Right ventricle myocardium superior (tissue), 1 donor: ENCODE measurements at regions not wholly inside any gene's neighbourhood (a gene's known extent, or its start where the extent isn't known, plus 50 kb on each side); places are given as distances from the start of the nearest gene placed in this dataset.
"Not testable (repeated sequence)": the region's sequence is repeated elsewhere in the genome, so short reads cannot be mapped to it uniquely, and the experiment has no call there.

Experiments
- ATAC-seq: fragments of 200-7000 bp; cut with Tn5 transposase; one replicate; pipeline ENCODE4 v1.9.1; 2020; ENCODE audit warnings: mild to moderate bottlenecking; ENCODE audit not compliant: poor library complexity
- DNase-seq: peaks from one replicate; pipeline ENCODE4 v3.0.0-alpha.2; 2020
- intact Hi-C: fragments of 100-400 bp; cut with DNase I; formaldehyde crosslinking; loops from one replicate; pipeline ENCODE4 v1.11.2; 2022
- donor health status: DM: no; HTN: yes; CAD: no; lungs with severe emphysema.

DNA sequence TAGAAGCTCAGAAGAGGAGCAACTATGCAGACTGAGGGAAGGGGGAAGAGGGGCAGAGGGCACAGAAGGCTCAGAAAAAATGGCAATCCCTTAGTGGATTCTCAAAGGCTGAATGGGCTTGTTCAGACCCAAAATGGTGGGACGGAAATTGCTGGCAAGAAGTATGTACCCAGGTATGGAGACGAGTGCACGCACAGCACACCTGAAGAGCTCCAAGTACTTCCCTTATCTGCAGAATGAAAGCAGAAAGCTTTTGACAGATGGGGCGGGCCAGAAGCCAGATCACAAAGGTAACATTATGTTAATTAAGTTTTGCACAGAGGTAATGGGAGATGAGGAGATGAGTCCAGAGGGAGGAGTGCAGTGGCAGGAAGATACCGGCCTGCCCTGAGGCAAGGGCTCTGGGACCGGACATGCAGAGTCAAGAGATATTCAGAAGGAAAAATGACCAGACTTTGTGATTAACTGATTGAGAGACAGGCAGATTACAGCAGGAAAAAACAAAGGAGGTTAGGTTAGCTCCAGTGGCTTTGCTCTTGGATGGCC is 138.1 kb upstream of the PIK3R1 start:
- ATAC-seq (no peak), DNase-seq (no peak)
- intact Hi-C loops = no loop called here

DNA sequence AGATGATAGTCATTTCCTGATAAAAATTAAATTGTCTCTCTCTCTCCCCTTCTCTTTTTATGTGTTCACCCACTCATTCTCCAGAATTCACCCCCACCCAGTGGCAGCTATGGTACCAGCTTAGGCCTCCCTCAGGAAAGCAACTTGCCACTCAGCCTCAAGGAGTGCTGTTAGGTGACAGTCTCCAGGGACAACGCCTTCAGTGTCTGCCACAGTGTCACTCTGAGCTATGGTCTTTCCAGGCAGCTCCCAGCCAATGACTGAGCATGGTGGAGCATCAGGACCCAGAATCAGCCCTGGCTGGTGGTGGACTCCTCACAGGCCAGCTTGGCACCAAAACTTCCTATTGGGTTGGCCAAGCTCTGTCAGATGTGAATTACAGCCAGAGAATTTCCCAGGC is 140.9 kb upstream of the PIK3R1 start:
- peak; percentile 32 for ATAC-seq
- DNase-seq = no peak
- intact Hi-C loops = no loop called here

DNA sequence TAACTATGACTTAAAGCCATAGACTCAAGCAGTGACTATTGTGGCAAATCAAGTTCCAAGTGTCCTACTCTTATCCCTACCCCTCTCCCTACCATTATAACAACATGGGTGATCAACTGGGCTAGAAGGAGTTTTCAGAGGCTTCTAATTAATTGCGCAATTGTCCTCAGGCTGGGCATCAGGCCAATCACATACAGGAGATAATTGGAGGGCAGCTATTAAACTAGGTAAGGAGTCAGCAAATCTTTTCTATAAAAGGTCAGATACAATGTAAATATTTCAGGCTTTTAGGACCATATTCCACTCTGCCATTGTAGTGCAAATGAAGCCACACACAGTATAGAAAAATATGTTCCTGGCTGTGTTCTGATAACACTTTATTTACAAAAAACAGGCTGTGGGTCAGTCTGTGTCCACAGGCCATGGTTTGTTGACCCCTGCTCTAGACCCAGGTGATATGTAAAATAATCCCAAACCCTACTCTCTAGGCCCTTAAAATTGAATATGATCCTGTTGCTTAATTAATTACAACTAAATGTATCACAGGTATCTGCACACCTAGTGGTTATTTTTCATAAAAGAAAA is 141.4 kb upstream of the PIK3R1 start:
- ATAC-seq (peak; percentile 36), DNase-seq (no peak)
- intact Hi-C loops = no loop called here

DNA sequence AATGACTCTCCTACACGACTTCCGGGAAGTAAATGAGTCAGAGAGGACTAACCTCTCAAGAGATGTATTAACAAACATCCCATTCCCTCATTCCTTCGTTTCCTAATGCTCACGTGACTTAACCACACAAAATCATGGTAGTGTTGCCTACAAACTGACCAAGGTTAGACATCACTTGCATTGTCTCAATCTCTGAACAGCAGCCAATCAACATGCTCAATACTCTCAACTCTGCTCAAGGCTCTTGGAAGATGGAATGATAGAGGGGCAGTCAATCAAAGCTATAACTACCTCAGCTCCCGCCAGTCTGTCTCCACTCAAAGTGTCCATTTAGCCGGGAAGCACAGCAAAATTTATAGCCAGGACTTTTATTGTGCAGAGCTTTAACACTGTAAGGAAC is 143.8 kb upstream of the PIK3R1 start:
- no peak for DNase-seq
- intact Hi-C loops = no loop called here
- ATAC-seq = no peak

DNA sequence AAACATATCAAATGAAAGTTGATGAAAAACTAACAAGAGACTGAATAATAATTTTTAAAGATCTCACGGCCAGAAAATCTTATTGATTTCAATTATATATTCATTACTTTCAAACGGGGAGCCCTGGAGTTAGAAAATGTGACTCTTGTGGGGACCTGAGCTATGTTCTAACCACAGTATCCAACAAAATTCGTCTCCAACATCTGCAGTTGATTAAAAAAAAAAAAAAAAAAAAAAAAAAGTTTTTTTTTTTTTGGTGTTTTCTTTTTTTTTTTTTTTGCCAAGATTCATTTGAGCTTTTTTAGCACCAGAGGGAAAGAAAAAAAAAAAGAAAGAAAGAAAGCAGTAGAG is 144.3 kb upstream of the PIK3R1 start:
- ATAC-seq (peak; percentile 35), DNase-seq (no peak)
- intact Hi-C loops = no loop called here

DNA sequence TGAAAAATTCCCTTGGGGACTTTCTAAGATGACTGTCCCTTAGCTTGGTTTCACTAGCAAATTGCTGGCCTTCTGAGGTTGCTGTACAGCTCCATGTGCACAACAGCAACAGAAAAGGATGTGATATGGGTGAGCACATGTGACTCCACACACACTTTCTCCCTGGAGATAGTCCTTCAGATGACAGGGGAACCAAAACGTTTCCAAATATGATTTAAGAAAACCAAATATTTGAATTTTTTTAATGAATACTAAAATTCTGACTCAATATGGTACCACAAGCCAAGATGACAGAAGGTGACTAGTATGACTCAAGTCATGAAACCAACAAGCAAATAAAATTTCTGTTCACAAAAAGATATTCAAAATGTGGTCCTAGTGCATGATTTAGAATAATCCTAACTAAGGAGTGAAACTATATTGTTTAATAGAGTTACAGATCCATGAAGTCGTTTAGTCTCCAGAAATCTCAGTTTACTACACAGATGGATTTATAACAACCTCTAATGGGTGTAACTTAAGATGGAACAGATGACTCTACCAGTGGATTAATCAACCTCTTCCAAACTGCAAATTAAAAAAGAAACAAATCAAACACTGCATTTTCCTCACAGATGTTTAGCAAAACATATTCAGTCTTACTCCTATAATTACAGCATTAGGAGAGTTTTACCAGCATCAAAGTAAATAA is 144.8 kb upstream of the PIK3R1 start:
- no peak for ATAC-seq
- DNase-seq = no peak
- intact Hi-C loops = no loop called here

DNA sequence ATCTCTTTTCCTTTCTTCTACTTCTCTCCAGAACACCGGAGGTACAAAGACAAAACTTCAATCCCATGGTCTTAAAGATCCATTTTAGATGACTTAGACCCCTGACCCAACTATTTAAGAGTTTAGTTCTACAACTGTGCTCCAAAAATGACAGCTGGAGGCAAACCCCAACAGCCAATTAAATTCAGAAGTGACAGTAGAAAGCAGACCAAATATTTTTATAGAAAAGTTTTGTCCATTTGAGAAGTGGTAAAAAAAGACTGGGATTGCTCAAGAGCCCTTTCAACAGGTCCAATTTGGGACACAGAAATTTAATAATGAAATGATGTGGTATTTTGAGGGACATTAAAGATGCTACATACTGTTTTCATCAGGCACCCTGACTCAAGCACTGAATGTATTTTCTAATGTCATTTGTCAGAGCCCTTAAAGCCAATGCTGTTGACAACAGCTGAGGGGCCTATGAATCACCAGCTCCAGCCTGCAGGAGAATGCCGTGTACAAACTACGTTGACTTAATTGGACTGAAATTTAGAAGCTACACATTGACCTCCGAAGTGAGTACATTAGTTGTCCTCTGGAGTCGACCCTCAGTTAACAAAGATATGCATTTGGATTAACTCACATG is 147.5 kb upstream of the PIK3R1 start:
- DNase-seq (no peak), ATAC-seq (peak; percentile 34)
- intact Hi-C loops = no loop called here

DNA sequence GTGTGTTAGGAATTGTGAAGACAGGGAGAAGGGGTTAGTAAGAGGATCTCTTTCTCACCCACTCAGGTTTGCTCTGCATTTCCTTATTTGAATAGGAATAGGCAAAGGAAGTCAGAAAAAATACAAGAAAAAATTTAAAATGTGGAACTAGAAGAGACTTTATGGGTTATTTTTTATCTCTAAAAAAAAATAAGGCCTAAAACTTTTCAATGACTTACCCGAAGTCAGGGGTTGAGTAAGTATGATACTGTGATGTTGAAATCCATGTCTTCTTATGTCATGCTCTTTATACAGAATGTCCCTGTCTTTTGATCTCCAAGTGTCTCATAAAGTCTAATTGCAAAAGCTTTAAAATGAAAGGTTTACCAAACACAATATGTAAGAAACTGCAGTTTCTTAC is 148.3 kb upstream of the PIK3R1 start:
- ATAC-seq = peak; percentile 70

DNA sequence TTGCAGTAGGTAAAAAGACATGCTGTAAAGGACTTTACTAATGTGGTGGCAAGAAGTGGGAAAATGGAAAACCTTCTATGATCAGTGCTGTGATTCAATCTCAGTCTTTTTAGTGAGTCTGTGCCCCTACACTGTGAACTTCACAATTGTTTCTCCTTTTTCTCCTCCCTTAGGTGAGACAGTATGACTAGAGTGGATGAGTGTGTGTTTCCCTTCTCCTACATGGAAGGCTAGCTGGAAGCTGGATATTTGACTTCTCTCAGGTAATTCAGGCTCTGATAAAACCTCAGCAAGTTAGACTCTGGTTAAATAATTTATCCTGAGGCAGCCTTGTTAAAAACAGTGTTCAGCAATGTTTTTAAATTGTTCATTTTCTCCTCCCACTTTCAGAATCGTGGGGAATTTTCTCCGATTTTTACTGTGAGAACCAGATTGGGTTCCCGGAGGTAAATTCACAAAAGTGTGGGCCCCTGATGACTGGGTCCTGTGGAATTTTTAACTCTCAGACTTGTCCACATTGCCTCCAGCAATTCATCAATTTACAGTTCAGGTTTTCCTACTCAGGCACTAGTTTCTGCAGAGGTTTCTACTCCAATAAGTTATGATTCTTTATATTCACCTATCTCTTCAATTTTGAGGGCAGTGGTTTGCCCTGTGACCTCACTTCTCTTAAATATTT is 149.1 kb upstream of the PIK3R1 start:
- ATAC-seq (no peak), DNase-seq (no peak)
- intact Hi-C loops = no loop called here

More for the DNA sequence above, 148.3 kb upstream of the PIK3R1 start:
- intact Hi-C loops = no loop called here
- no peak for DNase-seq

DNA sequence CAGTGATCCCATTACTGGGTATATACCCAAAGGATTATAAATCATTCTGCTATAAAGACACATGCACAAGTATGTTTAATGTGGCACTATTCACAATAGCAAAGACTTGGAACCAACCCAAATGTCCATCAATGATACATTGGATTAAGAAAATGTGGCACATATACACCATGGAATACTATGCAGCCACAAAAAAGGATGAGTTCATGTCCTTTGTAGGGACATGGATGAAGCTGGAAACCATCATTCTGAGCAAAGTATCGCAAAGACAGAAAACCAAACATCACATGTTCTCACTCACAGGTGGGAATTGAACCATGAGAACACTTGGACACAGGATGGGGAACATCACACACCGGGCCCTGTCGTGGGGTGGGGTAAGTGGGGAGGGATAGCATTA is 150.2 kb upstream of the PIK3R1 start:
- intact Hi-C loops, DNase-seq, ATAC-seq: not testable (repeated sequence)

DNA sequence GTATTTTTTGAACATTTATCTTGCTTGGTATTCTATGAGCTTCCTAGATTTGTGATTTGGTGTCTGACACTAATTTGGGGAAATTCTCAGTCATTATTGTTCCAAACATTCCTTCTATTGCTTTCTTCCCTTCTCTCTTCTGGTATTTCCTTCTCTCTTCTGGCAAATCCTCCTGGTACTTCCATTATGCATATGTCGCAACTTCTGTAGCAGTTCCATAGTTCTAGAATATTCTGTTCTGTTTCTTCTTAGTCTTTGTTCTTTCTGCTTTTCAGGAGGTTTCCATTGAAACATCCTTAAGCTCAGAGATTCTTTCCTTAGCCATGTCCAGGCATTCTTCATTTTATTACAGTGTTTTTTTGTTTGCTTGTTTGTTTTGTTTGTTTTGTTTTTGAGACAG is 155.2 kb upstream of the PIK3R1 start:
- intact Hi-C loops = no loop called here
- ATAC-seq (no peak), DNase-seq (no peak)

DNA sequence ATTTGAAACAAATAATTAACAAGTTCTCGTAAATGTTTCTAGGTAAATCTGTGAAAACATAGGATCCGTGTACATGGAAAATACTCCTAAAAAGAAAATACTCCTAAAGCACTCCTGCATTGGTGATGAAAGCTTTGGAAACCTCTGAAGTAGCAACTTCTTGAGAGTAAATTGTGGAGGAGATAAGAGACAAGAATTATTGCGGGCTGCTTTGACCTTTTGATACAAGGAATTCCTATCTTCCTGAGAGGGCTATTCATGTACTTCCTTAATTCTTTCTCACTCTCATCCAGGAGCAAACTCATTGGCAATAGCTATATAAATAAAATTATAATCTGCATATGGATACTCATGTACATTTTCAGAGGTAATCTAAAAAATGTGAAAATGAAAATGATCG is 158.4 kb upstream of the PIK3R1 start:
- DNase-seq (no peak), ATAC-seq (no peak)
- intact Hi-C loops = no loop called here

DNA sequence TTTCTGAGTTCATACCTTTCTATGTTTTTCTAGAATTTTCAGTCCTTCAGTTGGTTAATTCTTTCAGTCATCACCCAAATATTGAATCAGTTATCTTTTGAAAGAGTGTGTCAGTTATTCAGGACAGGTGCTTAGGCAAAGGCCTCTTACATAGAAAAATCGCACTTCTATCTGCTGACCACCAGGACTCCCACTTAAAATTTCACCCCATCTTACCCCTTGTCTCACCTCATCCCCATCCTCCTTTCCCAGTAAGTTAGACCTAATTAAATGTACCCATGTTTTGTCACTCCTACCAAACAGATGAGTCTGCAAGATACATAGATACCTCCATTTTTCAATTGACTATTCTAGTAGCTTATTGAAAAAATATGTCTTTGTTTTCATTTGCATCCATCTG is 159.9 kb upstream of the PIK3R1 start:
- DNase-seq (no peak), ATAC-seq (no peak)
- intact Hi-C loops = no loop called here

DNA sequence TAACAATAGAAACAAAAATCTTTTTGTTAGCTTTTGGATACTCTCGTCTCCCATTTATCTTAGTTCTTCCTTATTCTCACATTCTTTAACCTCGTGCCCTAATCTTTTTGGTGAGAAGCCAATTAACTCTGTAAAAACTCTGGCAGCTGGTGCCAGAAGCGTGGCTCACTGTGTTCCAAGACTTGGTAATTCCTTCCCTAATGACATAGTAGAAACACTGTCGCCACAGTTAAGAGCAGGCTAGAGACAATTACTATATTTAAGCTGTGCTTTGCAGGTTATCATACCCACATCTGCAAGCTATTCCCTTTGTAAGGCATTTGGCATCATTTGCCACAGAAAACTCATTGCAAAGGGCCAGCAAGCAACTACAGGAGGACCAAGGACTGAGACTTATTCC is 160.9 kb upstream of the PIK3R1 start:
- peak; percentile 57 for ATAC-seq
- intact Hi-C loops = no loop called here
- no peak for DNase-seq

DNA sequence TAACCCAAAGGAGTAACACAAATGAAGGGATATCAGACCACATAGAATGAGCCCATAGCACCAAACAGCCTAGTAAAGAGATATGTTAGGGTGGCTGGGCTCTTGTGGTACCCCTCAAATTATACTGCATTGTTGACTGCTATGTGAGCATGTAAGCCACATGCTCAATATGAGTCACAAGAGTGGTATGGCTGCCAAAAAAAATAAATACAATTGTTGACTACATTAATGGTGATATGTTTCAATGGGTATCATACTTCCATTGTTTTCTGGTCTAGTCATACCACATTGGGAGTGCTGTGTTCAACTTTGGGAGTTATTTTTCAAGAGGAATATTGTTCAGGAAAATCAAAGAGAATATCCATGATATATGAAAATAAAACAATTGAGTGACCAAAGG is 162.4 kb upstream of the PIK3R1 start:
- DNase-seq (no peak), ATAC-seq (no peak)
- intact Hi-C loops = no loop called here

DNA sequence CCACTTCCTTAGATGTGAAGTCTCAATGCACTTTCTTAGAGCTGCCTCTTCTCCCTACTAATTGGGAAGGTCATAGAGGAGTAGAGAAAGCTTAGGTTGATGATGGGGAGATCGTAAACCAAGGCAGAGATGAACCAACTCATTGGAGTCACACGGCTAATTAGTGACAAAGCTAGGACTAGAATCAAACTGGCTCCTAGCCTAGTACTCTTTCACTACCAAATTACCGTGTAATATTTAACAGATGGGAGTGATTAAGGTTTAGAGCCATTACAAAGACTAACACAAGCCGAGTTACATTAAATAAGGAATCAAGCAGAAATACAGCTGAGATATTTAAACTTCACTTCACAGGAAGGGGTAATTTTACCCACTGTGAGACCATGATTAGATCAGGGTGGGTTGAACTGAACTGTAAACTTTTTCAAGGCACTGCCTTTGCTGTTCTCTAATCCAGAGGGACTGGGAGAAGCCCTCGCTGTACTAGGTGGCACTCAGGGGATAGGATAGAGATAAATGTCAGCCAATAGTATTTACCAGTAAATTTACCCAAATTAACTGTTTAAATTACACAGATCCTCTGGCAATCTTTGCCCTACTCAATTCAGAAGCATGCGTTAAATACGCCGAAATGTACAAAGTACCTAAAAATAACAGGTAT is 166.4 kb upstream of the PIK3R1 start:
- DNase-seq = no peak
- intact Hi-C loops = no loop called here
- no peak for ATAC-seq

DNA sequence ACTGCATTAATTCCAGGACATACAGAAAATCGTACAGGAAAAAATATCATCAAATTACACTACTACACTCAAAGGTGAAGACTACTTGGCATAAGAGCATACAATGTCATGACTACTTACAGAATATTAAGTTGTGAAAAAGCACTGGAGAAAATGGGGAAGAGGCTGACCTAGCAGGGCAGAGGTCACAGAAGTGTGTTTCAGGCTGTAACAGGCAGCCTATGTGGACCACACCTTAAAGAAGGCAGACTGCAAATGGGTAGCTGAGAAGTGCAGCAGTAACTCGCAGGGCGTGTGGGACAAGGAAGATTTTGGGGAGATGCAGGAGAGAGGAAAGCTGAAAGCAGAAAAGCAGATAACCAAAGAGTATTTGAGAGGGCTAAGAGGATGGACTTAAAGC is 167.0 kb upstream of the PIK3R1 start:
- intact Hi-C loops = no loop called here
- no peak for ATAC-seq
- DNase-seq = no peak

DNA sequence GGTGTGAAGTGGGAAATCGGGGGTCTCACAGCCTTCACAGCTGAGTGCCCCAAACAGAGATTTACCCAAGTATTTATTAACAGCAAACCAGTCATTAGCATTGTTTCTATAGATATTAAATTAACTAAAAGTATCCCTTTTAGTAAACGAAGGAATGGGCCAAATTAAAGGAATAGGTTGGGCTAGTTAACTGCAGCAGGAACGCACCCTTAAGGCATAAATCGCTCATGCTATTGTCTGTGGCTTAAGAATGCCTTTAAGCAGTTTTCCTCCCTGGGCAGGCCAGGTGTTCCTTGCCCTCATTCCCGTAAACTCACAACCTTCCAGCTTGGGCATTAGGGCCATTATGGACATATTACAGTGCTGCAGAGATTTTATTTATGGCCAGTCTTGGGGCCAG is 167.5 kb upstream of the PIK3R1 start:
- intact Hi-C loops, ATAC-seq: not testable (repeated sequence)

DNA sequence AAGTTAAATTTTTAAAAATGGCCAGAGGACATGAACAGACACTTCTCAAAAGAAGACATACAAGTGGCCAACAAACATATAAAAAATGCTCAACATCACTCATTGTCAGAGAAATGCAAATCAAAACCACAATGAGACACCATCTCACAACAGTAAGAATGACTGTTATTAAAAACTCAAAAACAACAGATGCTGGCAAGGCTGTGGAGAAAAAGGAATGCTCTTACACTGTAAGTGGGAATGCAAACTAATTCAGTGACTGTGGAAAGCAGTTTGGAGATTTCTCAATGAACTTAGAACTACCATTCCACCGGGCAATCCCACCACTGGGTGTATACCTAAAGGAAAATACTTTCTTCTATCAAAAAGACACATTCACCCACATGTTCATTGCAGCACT is 168.5 kb upstream of the PIK3R1 start:
- ATAC-seq (no peak), DNase-seq (no peak)
- intact Hi-C loops = no loop called here

More for the DNA sequence above, 167.5 kb upstream of the PIK3R1 start:
- DNase-seq = not testable (repeated sequence)
